Spleen (tissue), 11 donors: ENCODE measurements at regions not wholly inside any gene's neighbourhood (a gene's known extent, or its start where the extent isn't known, plus 50 kb on each side); places are given as distances from the start of the nearest gene placed in this dataset.

ENCODE experiments used
- DNase-seq: peaks from one replicate; pipeline ENCODE4 v3.0.0-alpha.2; 2020
- H3K27ac ChIP-seq, 8 donors: fragments of 200-600 bp; sonication (generic) in 7 of 8; 1 replicate in 4 of 8; 2 replicates in 4 of 8; pipeline versions ENCODE4 v1.5.0 to v1.8.0; 2016 to 2021; ENCODE audit warnings: inconsistent platforms in 4 of 8, mild to moderate bottlenecking in 4 of 8, moderate library complexity in 1 of 8
- H3K27me3 ChIP-seq, 7 donors: fragments of 200-600 bp; sonication (generic) in 6 of 7; replicated peaks in 1 of 7; 1 replicate in 4 of 7; 2 replicates in 3 of 7; pipeline versions ENCODE4 v1.5.0 to v1.8.0; 2016 to 2021; ENCODE audit warnings: inconsistent platforms in 3 of 7, mild to moderate bottlenecking in 1 of 7
- H3K36me3 ChIP-seq, 6 donors: fragments of 200-600 bp; sonication (generic) in 5 of 6; 1 replicate in 4 of 6; 2 replicates in 2 of 6; pipeline versions ENCODE4 v1.5.0 to v1.8.0; 2016 to 2021; ENCODE audit warnings: inconsistent platforms in 2 of 6
- H3K4me1 ChIP-seq, 6 donors: fragments of 200-600 bp; sonication (generic) in 5 of 6; 1 replicate in 3 of 6; 2 replicates in 3 of 6; pipeline versions ENCODE4 v1.5.0 to v1.8.0; 2016 to 2021; ENCODE audit warnings: inconsistent platforms in 3 of 6
- H3K4me3 ChIP-seq, 8 donors: fragments of 200-600 bp; sonication (generic) in 7 of 8; 1 replicate in 4 of 8; 2 replicates in 4 of 8; pipeline versions ENCODE4 v1.5.0 to v1.8.0; 2016 to 2021; ENCODE audit warnings: inconsistent platforms in 4 of 8, mild to moderate bottlenecking in 4 of 8, moderate library complexity in 2 of 8
- H3K9me3 ChIP-seq, 8 donors: fragments of 200-600 bp; sonication (generic) in 7 of 8; 1 replicate in 4 of 8; 2 replicates in 4 of 8; pipeline versions ENCODE4 v1.5.0 to v1.8.0; 2016 to 2021; ENCODE audit warnings: inconsistent platforms in 4 of 8
- POLR2A ChIP-seq, 3 donors: fragments of 450-650 bp; IDR thresholded peaks; one replicate each; pipeline ENCODE4 v1.5.1; 2017; ENCODE audit warnings: antibody characterized with exemption in 3 of 3, mild to moderate bottlenecking in 1 of 3
- POLR2AphosphoS5 ChIP-seq, 3 donors: sonication (generic); formaldehyde crosslinking; IDR thresholded peaks; one replicate each; pipeline ENCODE4 v1.5.1; 2017; ENCODE audit warnings: antibody characterized with exemption in 3 of 3
- WGBS, 5 donors: extraction: QIAGEN DNeasy Blood & Tissue Kit in 3 of 5; methylation state at CpG; one replicate each; pipeline versions ENCODE4 v1.1.5 to v1.1.7; 2013 to 2018; 5-methylcytosine and 5-hydroxymethylcytosine counted together
- intact Hi-C: fragments of 100-400 bp; cut with DNase I; formaldehyde crosslinking; loops from one replicate; pipeline ENCODE4 v1.15.0; 2023; ENCODE audit warnings: low total_unique reads
- TF ChIP-seq, protein P1 (sequence below), 11 experiments: fragments of 200-600 bp in 7 of 11; fragments of 450-650 bp in 4 of 11; sonication (generic) in 4 of 11; IDR thresholded peaks in 8 of 11; conservative IDR thresholded peaks in 3 of 11; 1 replicate in 7 of 11; 2 replicates in 4 of 11; pipeline versions ENCODE4 v1.4.0 to v1.8.0; 2016 to 2021; ENCODE audit warnings: antibody characterized with exemption in 11 of 11, inconsistent platforms in 4 of 11, mild to moderate bottlenecking in 1 of 11
- donor health status: healthy with polysubstance abuse.
- donor health status: DM: no; HTN: no; CAD: no; lungs with moderate emphysema.
- donor health status: DM: no; HTN: no; CAD: no.
- donor health status: Bipolar disorder and iron deficiency.
- donor health status: healthy.
- donor health status: DM: no; HTN: no; CAD: no.
- donor health status: DM: yes; HTN: yes; CAD: no.

GRCh38 chrX:40998123-40998522 lies 87.1 kb upstream of the USP9X start:
- H3K27me3 ChIP-seq = no peaks in the 10 kb centered on the region
- no peak for TF ChIP-seq POLR2AphosphoS5 (IDR thresholded peaks at IDR 0.05)
- no peak for TF ChIP-seq POLR2A (IDR thresholded peaks at IDR 0.05)
- TF ChIP-seq, protein P1, sequence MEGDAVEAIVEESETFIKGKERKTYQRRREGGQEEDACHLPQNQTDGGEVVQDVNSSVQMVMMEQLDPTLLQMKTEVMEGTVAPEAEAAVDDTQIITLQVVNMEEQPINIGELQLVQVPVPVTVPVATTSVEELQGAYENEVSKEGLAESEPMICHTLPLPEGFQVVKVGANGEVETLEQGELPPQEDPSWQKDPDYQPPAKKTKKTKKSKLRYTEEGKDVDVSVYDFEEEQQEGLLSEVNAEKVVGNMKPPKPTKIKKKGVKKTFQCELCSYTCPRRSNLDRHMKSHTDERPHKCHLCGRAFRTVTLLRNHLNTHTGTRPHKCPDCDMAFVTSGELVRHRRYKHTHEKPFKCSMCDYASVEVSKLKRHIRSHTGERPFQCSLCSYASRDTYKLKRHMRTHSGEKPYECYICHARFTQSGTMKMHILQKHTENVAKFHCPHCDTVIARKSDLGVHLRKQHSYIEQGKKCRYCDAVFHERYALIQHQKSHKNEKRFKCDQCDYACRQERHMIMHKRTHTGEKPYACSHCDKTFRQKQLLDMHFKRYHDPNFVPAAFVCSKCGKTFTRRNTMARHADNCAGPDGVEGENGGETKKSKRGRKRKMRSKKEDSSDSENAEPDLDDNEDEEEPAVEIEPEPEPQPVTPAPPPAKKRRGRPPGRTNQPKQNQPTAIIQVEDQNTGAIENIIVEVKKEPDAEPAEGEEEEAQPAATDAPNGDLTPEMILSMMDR (IDR thresholded peaks at IDR 0.05 in 8 of 11, conservative IDR thresholded peaks at IDR 0.05 in 3 of 11) = no peak
- WGBS, 5 donors = 68 to 91% (median 77%) methylated on average over 5 of the region's 5 CpGs
- peaks cover 0 to 4% (median 0%) of the 10 kb centered on the region in 6 donors for H3K4me1 ChIP-seq
- H3K4me3 ChIP-seq = no peak overlapping the region
- H3K27ac ChIP-seq = no peak overlapping the region
- no peaks in the 10 kb centered on the region for H3K9me3 ChIP-seq
- DNase-seq = peak; percentile 30
- intact Hi-C loops = no loop called here
- H3K36me3 ChIP-seq = no peaks in the 10 kb centered on the region

DNA sequence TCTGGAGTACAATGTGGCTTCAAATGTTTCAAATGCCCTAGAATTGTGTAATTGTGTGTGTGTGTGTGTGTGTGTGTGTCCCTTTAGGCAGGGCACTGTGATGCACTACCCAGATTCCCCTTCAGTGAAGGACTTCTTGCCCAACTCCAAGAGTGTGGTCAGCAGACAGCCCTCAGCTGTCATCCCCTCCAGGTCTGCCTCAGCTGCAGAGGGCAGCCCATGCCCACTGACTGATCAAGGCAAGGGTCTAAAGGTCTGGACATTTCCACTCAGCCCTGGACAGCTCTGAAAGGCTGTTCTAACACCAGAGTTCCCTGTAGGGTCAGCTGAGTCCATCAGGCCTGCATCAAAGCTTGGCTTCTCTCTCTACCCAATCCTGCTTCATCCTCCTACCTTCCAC lies 83.9 kb upstream of the USP9X start:
- no peak overlapping the region for H3K4me3 ChIP-seq
- H3K36me3 ChIP-seq = no peaks in the 10 kb centered on the region
- H3K9me3 ChIP-seq = no peaks in the 10 kb centered on the region
- no peak for TF ChIP-seq POLR2AphosphoS5 (IDR thresholded peaks at IDR 0.05)
- intact Hi-C loops = no loop called here
- H3K27me3 ChIP-seq = peaks cover 0 to 4% (median 0%) of the 10 kb centered on the region in 7 donors
- peaks cover 0 to 14% (median 6%) of the 10 kb centered on the region in 6 donors for H3K4me1 ChIP-seq
- no peak for DNase-seq
- H3K27ac ChIP-seq = no peak overlapping the region

DNA sequence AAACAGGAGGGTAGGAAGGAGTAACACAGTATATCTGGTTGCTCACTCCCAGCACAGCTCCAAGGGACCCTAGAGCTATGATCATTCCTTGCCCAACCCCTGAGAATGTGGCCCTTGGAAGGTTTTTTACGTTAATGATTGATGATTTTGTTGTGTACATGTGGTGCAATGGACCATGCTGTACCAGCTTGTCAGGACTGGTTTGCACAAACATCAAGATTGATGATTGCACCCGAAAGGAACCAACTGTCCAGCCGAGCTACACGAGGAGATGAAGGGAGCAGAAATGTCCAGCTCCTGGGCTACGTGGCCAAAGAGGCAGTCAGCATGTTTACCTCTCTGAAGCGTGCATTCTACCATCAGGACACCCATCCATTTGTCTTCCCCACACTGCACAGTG lies 83.2 kb upstream of the USP9X start:
- no peaks in the 10 kb centered on the region for H3K36me3 ChIP-seq
- TF ChIP-seq POLR2A (IDR thresholded peaks at IDR 0.05) = no peak
- TF ChIP-seq, protein P1 (IDR thresholded peaks at IDR 0.05 in 8 of 11, conservative IDR thresholded peaks at IDR 0.05 in 3 of 11) = no peak
- 79 to 95% (median 91%) methylated on average over 4 to 6 of the region's 6 CpGs for WGBS, 5 donors
- no peak for DNase-seq
- no peaks in the 10 kb centered on the region for H3K9me3 ChIP-seq
- intact Hi-C loops = no loop called here
- peaks cover 0 to 4% (median 0%) of the 10 kb centered on the region in 7 donors for H3K27me3 ChIP-seq
- no peak overlapping the region for H3K27ac ChIP-seq
- peaks cover 0 to 14% (median 6%) of the 10 kb centered on the region in 6 donors for H3K4me1 ChIP-seq
- no peak overlapping the region for H3K4me3 ChIP-seq

DNA sequence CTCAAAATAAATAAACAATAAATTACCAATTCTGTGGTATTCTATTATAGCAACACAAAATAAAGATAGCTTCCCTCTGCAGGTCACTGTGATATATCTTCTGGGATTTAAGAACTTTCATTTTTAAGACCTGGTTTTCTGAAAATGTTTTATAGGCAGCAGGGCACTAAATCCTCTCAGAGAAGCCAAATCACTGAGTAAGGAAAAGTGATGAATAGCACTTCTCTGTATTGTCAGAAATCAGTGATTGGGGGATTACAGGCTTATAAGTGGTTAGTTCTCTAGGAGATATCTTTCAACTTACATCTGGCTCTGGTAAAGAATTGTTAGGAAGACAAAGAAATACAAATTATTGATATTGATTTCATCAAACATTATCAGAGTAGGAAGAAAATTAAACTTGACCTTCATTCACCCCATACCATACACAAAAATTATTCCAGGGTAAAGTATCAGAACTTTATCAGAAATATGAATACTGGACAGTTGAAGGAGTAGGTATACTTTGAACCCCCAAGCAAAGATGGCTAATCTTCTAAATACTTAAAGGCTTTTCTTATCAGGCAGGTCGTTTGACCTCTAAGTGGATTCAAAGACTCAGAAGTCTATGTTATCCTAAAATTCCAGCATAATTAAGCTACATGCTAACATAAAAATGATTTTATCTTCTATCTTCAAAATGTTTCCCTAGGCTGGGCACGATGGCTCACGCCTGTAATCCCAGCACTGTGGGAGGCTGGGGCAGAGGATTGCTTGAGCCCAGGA lies 81.6 kb upstream of the USP9X start:
- no peak for DNase-seq
- 83 to 96% (median 85%) methylated on average over 3 of the region's 3 CpGs for WGBS, 5 donors
- Histone ChIP-seq H3K4me1 (peaks cover 0 to 14% (median 6%) of the 10 kb centered on the region in 6 donors), H3K36me3 (no peaks in the 10 kb centered on the region), H3K27ac (no peak overlapping the region), H3K27me3 (peaks cover 0 to 13% (median 0%) of the 10 kb centered on the region in 7 donors), H3K4me3 (no peak overlapping the region), H3K9me3 (no peaks in the 10 kb centered on the region)
- intact Hi-C loops = no loop called here
- TF ChIP-seq POLR2AphosphoS5 (IDR thresholded peaks at IDR 0.05) (no peak), POLR2A (IDR thresholded peaks at IDR 0.05) (no peak)
- TF ChIP-seq, protein P1 (IDR thresholded peaks at IDR 0.05 in 8 of 11, conservative IDR thresholded peaks at IDR 0.05 in 3 of 11) = no peak
